A673 (cell line): ENCODE measurements at regions not wholly inside any gene's neighbourhood (a gene's known extent, or its start where the extent isn't known, plus 50 kb on each side); places are given as distances from the start of the nearest gene placed in this dataset.

ENCODE experiments used
- BruUV-seq: library from RNA; stranded (reverse); fragments of 400-500 nt; replicated peaks from 2 replicates; lab custom pipeline; 2021; lab: Mats Ljungman, UMichigan
- CTCF ChIA-PET: fragments of 300-600 bp; sonication (Branson Sonifier 250); formaldehyde crosslinking; loops from one replicate; lab custom pipeline; 2022; ENCODE audit warnings: antibody characterized with exemption; lab: Charles Lee
- POLR2A ChIA-PET: fragments of 300-600 bp; sonication (Branson Sonifier 250); formaldehyde crosslinking; loops from one replicate; lab custom pipeline; 2022; ENCODE audit warnings: antibody characterized with exemption; ENCODE audit not compliant: low non-redundant PET; lab: Charles Lee
- DNase-seq: peaks from one replicate; pipeline ENCODE4 v3.0.0-alpha.2; 2015; ENCODE audit warnings: low spot score
- H3K27ac ChIP-seq: fragments of 200-600 bp; sonication (generic); 2 replicates; pipeline ENCODE4 v1.5.1; 2016; ENCODE audit warnings: mixed run types, low read depth, mild to moderate bottlenecking, mixed read lengths, antibody characterized with exemption, low read length; ENCODE audit not compliant: poor library complexity, severe bottlenecking
- H3K27me3 ChIP-seq: fragments of 200-600 bp; sonication (generic); replicated peaks from 2 replicates; pipeline ENCODE4 v1.6.1; 2017; ENCODE audit warnings: mixed run types, low read depth, mild to moderate bottlenecking, mixed read lengths, antibody characterized with exemption, low read length; ENCODE audit not compliant: insufficient read depth, poor library complexity
- H3K36me3 ChIP-seq: fragments of 200-600 bp; sonication (generic); 2 replicates; pipeline ENCODE4 v1.6.1; 2016; ENCODE audit warnings: mixed run types, mild to moderate bottlenecking, mixed read lengths, antibody characterized with exemption, low read length; ENCODE audit not compliant: insufficient read depth, poor library complexity, severe bottlenecking
- H3K4me1 ChIP-seq: fragments of 200-600 bp; sonication (generic); 2 replicates; pipeline ENCODE4 v1.6.1; 2017; ENCODE audit warnings: mixed run types, mild to moderate bottlenecking, mixed read lengths, antibody characterized with exemption, low read length; ENCODE audit not compliant: insufficient read depth, poor library complexity, severe bottlenecking
- H3K4me3 ChIP-seq: fragments of 200-600 bp; sonication (generic); 2 replicates; pipeline ENCODE4 v1.5.1; 2016; ENCODE audit warnings: low read depth, mixed run types, mild to moderate bottlenecking, mixed read lengths, low read length; ENCODE audit not compliant: poor library complexity, severe bottlenecking
- H3K9me3 ChIP-seq: fragments of 200-600 bp; sonication (generic); 2 replicates; pipeline ENCODE4 v1.6.1; 2016; ENCODE audit warnings: mixed run types, low read depth, mild to moderate bottlenecking, mixed read lengths, antibody characterized with exemption, low read length; ENCODE audit not compliant: poor library complexity, severe bottlenecking
- EZH2 ChIP-seq: fragments of 200-600 bp; sonication (generic); IDR thresholded peaks from 2 replicates; pipeline ENCODE4 v1.6.1; 2017; ENCODE audit warnings: borderline replicate concordance, low read depth, mild to moderate bottlenecking, mixed read lengths, antibody characterized with exemption, low read length; ENCODE audit not compliant: poor library complexity, severe bottlenecking
- intact Hi-C: fragments of 100-400 bp; cut with micrococcal nuclease; formaldehyde crosslinking; loops from one replicate; pipeline ENCODE4 v1.10.0; 2022; ENCODE audit not compliant: unreplicated experiment
- TF ChIP-seq, protein P1 (sequence below): fragments of 300-800, 200-600 bp; sonication (generic); conservative IDR thresholded peaks from 2 replicates; pipeline ENCODE4 v1.5.1; 2017; ENCODE audit warnings: low read depth, mild to moderate bottlenecking, antibody characterized with exemption, low read length, moderate library complexity, mixed read lengths

DNA sequence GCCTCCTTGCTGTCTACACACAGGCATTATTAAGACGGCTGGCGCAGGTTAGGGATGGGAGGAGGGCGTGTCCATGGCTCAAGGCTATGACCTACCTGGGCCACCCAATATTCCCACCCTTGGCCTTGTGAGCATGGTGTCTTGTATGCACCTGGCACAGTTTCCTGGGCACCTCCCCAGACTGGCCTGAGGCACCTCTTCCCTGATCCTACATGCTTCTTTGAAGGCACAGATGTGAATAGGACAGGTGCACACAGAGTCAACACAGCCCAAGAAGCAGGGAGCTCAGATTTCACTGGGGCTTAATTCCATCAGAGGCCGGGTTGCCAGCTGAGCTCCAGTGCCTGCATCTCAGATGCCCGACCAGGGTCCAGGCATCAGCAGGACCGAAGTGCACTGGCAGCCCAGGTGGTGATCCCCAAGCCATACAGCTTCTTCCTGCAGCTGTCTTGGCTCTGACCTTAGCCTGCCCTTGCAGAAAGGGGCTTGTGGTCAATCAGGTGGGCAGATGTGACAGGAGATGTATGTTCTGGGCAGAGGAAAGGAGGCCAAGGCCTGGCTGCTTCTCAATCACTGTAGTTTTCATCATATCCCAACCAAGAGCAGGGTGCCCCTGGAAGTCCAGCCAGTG is 287.7 kb downstream of the CLIC5 start:
- Histone ChIP-seq H3K36me3 (no peaks in the 10 kb centered on the region), H3K4me3 (no peak overlapping the region), H3K4me1 (peaks cover 21% of the 10 kb centered on the region), H3K27ac (no peak overlapping the region), H3K9me3 (no peaks in the 10 kb centered on the region), H3K27me3 (no peaks in the 10 kb centered on the region)
- CTCF ChIA-PET, result no interaction called here
- no TSS peak for BruUV-seq
- POLR2A ChIA-PET, result no interaction called here
- no peak for DNase-seq
- no peak for TF ChIP-seq EZH2
- TF ChIP-seq, protein P1, sequence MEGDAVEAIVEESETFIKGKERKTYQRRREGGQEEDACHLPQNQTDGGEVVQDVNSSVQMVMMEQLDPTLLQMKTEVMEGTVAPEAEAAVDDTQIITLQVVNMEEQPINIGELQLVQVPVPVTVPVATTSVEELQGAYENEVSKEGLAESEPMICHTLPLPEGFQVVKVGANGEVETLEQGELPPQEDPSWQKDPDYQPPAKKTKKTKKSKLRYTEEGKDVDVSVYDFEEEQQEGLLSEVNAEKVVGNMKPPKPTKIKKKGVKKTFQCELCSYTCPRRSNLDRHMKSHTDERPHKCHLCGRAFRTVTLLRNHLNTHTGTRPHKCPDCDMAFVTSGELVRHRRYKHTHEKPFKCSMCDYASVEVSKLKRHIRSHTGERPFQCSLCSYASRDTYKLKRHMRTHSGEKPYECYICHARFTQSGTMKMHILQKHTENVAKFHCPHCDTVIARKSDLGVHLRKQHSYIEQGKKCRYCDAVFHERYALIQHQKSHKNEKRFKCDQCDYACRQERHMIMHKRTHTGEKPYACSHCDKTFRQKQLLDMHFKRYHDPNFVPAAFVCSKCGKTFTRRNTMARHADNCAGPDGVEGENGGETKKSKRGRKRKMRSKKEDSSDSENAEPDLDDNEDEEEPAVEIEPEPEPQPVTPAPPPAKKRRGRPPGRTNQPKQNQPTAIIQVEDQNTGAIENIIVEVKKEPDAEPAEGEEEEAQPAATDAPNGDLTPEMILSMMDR, result no peak
- intact Hi-C loops, result no loop called here

DNA sequence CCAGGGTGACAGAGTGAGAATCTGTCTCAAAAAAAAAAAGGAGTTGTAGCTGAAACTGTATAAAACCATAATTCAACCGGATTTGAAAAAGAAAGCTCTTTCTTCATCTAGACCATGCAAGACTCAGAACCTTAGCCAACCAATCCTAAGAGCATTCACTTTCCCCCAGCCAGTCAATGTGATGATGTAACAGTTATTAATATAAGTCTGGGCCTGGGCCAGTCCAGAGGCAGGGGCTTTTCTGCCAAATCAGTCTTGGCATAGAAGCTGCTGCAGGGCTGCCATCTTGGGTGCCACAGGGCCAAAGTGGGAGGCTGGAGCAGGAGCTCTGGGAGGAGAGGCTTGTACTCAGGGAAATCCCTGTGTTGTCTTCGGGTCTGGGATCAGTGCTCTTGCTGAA is 288.4 kb downstream of the CLIC5 start:
- ChIA-PET CTCF (no interaction called here), POLR2A (no interaction called here)
- Histone ChIP-seq H3K27ac (no peak overlapping the region), H3K9me3 (no peaks in the 10 kb centered on the region), H3K27me3 (no peaks in the 10 kb centered on the region), H3K4me3 (no peak overlapping the region), H3K36me3 (no peaks in the 10 kb centered on the region), H3K4me1 (peaks cover 21% of the 10 kb centered on the region)
- no TSS peak for BruUV-seq
- intact Hi-C loops, result no loop called here
- TF ChIP-seq EZH2, result no peak
- TF ChIP-seq, protein P1, result no peak
- no peak for DNase-seq

DNA sequence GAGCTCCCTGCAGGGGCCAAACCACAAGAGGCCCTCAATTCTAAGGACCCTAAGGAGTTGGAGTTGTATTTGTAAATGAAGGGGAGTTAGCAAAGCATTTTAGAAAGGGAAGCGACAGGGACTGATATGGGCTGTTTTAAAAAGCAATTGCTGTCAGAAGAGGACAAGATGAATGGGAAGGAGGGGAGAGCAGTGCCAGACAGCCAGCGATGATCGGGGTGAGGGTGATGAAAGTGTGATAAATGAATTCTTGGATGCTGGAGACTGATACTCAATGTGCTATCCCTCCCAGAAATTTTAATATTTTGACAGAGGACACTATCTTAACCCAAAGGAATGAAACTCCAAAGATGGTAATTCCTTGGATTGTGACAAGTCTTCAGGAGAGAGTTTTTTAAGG is 289.2 kb downstream of the CLIC5 start:
- TF ChIP-seq, protein P1, result no peak
- TF ChIP-seq EZH2, result no peak
- DNase-seq, result no peak
- Histone ChIP-seq H3K27ac (no peak overlapping the region), H3K9me3 (no peaks in the 10 kb centered on the region), H3K36me3 (no peaks in the 10 kb centered on the region), H3K4me1 (peaks cover 21% of the 10 kb centered on the region), H3K27me3 (no peaks in the 10 kb centered on the region), H3K4me3 (no peak overlapping the region)
- ChIA-PET CTCF (no interaction called here), POLR2A (no interaction called here)
- no TSS peak for BruUV-seq
- intact Hi-C loops, result no loop called here
